NCI-H526 (cell line): ENCODE measurements at regions not wholly inside any gene's neighbourhood (a gene's known extent, or its start where the extent isn't known, plus 50 kb on each side); places are given as distances from the start of the nearest gene placed in this dataset.
A peak's percentile ranks its signal among the peaks of the same experiment; 100 is the strongest.
"Not testable (repeated sequence)": the region's sequence is repeated elsewhere in the genome, so short reads cannot be mapped to it uniquely, and the experiment has no call there.

Experiments used
- DNase-seq, 2 experiments: peaks; one replicate each; lab custom pipeline; 2025; lab: John Stamatoyannopoulos, UW

DNA sequence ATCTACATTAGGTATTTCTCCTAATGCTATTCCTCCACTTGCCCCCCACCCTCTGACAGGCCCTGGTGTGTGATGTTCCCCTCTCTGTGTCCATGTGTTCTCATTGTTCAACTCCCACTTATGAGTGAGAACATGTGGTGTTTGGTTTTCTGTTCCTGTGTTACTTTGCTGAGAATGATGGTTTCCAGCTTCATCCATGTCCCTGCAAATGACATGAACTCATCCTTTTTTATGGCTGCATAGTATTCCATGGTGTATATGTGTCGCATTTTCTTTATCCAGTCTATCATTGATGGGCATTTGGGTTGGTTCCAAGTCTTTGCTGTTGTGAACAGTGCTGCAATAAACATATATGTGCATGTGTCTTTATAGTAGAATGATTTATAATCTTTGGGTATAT is 50.6 kb upstream of the GRHL3 start:
- not testable (repeated sequence) for DNase-seq

DNA sequence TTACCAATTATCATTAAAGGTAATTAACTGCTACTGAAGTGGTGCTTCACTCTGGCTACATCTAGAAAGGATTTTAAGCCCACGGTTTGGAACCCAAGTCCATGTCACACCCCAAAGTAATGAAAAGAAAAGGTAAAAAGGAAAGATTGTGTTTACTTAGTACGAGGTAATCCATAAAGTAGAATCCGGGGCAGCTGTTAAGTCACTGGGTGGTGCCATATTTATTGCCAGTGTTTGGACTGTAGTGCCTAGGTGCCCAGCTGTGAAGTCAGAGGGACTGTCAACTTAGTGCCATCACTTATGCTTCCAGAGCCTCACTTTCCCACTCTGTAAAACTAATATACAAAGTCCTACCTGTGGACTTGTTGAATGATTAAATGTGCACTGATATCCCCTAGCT is 52.2 kb upstream of the GRHL3 start:
- DNase-seq, result no peak

DNA sequence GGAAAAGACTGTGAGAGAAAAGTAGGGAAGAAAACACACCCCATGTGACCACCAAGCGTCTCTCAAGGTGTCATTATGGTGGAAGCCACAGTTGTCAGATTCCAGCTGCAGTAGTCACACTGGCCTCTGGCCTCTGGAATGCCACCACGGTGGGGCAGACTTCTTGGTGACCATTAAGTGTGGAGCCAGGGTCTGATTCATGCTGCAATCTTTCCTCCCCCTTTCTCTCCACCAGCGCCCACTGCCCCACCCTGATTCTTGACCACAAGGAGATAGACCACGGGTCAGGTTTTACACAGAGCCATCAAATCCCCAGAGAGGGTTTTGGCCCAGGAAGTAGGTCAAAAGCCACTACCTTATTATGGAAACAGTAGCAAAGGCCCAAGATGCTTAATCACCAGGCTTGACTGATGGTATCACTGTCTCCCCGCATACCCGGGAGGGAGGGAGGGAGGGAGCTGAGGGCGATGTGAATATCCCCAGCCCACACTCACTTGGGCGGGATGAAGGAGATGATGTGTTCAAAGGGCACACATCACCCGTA is 52.7 kb upstream of the GRHL3 start:
- DNase-seq, result no peak

DNA sequence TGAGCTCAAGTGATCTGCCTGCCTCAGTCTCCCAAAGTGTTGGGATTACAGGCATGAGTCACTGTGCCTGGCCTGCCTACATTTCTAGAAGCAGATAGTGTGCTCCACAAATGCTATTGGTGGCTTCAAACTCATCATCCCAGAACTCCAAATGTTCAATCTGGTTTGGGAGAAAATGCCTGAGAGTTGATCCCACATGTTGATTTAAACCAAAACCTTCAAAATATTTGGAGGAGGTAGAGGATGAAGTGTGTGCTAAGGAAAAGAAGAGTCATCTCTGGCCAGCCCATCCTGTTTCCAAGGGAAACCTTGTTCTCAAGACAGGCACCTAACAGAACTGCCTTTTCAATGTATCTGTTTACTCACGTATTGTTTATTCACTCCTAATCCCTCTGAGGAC is 55.4 kb upstream of the GRHL3 start:
- DNase-seq, result no peak

DNA sequence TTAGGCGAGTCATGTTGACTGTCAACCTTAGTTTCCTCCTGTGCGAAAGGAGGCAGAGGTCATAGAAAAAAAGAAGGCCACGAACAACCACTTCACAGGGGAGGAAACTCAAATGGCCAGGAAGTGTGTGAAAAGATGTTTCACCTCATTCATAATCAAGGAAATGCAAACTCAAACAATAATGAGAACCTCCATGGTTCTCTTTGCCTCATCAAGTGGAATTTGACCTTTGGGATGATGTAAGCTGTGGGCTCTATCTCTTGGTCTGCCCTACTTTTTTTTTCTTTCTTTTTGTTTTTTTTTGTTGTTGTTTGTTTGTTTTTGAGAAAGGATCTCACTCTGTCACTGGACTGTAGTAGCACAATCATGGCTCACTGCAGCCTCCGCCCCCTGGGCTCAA is 55.9 kb upstream of the GRHL3 start:
- DNase-seq, result no peak

DNA sequence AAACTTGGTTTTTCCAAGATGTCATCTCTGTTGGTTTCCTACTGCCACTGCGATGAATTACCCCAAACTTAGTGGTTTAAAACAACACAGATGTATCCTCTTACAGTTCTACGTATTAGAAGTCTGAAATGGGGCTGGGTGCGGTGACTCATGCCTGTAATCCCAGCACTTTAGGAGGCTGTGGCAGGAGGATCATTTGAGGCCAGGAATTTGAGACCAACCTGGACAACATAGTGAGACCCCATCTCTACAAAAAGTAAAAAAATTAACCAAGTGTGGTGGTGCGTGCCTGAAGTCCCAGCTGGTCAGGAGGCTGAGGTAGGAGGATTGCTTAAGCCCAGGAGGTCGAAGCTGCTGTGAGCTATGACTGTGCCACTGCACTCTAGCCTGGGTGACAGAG is 57.2 kb upstream of the GRHL3 start:
- DNase-seq, result no peak

DNA sequence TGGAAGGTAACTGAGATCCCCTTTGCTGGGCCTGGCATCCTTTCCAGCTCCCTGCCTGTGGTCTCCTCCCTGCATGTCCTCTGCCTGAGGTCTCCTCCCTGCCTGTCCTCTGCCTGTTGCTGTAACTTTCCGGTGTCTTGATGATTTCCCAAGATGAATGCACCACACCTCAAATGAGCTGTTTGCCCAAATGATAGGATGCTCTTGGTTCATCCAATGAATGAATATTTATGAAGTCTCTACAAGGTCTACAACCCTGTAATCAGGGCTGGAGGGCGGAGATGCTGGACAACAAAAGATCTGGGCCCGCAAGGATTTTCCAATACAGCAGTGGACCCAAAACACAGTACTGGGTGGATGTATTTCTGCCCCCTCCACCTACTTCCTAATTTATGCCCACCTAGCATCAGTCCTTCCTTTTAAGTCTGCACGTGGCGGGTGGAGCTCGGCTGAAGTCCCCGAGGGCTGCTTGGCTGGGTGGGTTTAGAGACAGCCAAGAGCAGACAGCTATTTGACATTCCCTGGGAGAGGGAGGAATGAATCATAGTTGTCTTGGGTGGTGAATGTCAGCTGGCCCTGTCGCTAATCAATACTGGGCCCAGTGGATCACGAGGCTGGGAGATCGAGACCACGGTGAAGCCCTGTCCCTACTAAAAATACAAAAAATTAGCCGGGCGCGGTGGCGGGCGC is 60.3 kb upstream of the GRHL3 start:
- DNase-seq, result no peak

DNA sequence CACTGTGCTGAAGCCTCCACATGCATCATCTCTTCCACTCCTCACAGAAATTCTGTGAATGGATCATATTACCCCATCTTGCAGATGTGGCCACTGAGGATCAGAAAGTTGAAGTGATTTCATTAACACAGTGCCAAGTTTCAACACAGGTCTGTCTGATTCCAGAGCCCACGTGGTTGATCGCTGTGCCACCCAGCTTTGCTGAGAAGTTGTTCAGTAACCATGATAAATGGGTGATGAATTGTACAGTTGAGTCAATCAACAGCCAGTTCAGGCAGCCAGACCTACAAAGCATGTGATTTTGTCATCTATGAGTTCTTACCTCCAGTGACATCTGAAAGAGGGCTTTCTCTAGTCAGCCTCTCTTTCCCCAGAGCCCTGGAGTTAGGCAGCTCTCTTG is 61.8 kb upstream of the GRHL3 start:
- DNase-seq, result no peak

DNA sequence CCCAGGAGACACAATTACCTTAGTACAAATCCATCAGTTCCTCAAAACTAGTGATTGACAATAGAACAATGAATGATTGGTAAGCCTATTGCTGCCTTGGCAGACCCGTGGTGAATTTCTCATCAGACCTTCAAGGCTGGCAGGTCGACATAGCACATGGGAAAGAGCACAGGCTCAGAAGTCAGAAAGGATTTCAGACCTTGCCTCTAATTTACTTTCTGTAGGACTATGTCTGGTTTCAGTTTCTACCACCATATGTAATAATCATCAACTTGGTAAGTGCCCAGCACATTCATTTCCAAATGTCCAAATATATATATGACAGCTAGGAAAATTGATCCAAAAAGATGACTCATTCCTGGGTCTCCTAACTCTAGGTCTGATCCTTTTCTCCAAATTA is 62.5 kb upstream of the GRHL3 start:
- no peak for DNase-seq

DNA sequence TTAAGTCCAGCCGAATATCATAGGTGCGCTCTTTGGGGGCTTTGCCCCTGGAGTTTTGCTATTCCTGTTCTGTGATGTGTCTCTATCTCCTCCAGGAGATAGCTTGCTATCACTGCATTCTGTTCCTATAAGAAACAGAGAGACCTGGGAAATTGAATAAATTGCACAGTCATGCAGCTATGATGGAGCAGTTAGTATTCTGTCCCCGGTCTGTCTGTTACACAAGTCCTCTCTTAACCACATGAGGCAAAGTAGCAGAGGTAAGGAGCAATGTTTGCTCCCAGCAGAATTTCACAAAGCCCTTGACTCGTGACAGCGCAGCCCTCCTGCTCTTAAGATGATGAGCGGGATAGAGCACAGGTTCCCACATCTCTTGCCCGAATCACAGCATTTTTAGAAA is 63.9 kb upstream of the GRHL3 start:
- no peak for DNase-seq

DNA sequence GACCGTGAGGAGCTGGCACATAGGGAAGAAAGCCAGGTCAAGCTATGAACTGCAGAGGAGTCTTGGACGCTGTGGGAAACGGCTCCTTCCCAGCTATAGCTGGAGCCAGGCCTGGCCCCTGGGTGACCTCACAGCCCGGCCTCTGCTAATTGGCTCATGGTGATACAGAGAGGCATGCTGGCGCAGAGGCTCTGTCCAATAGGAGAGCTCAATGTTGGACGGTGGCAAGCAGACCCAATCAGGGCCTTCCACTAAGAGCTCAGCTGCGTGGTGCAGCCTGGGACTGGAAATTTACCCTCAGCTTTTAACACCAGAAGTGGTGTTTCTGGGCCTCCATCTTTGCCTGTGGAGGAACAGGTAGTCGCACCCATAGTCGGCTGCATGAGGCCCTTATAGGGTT is 64.4 kb upstream of the GRHL3 start:
- DNase-seq, result no peak

DNA sequence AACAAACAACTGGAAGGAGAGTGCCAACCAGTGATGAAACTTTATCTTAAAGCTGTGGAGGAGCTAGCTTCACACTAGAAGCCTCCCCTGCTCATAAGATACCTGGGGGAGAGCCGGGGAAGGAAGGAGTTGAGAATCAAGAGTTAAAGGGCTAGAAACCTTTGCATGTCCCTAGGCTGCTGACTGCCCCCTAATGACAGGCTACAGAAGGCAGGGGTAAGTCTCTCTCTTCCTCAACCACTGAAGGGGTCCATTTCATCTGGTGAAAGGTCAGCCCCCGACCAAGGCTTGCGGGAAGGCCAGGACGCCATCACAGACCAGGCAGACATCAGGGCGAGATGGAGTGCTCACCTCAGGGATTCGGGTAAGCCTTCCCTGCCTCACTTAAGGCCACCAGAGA is 65.6 kb upstream of the GRHL3 start:
- DNase-seq, result no peak

DNA sequence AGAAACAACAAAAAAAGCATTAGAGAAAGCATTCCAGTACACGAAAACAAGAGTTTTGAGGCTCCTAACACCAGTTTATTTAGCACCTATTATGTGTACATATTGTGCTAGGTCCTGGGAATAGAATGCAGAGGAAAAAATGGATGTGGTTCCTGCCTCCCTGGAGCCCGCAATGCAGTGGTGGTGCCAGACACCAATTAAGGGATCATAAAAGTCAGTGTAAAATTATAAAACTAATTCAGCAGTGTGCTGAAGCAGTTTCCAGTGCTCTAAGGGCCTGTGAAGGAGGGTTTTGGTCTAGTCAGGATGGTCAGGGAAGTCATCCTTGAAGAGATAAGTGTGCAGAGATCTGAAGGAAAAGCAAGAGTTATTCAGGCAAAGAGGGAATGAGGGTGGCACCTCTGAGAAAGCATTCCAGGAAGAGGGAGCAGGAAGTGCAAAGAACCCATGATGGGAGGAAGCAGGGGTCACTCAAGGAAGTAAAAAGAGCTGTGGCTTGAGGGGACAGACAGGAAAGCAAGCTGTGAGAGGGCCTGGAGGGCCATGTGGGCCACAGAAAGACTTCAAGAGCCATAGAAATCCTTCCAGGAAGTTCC is 65.2 kb upstream of the IFNLR1 start:
- DNase-seq, result no peak

DNA sequence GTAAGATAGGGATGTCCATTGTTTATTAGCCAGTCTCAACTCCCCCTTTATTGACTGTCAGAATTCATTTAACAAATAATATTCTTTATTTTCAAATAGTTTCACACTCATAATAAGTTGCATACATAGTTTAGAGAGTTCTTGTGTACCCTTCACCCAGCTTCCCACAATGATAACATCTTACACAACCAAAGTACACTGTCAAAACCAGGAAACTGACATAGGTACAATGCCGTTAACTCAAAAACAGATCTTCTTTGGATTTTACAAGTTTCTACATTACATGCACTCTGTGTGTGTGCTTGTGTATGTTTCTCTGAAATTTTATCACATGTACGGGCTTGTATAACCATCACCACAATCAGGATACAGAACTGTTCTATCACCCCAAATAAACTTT is 64.4 kb upstream of the IFNLR1 start:
- no peak for DNase-seq

DNA sequence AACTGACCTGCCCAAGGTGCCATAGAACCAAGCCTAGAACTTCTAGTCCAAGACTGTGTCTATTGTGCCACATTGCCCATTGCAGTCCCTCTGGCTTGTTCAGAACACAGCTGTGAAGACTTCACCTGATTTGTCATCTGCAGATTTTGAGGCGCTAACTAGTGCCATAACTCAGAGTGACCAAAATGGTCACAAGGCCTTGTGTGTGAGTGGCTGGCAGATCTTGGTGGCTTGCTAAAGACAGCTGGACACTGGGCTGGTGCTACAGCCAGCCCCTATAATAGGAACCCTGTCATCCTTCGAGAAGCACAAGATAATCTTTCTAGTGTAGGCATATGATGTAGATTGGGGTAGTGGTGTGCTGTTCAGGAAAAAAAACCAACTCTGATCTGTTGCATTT is 63.7 kb upstream of the IFNLR1 start:
- DNase-seq, result no peak

DNA sequence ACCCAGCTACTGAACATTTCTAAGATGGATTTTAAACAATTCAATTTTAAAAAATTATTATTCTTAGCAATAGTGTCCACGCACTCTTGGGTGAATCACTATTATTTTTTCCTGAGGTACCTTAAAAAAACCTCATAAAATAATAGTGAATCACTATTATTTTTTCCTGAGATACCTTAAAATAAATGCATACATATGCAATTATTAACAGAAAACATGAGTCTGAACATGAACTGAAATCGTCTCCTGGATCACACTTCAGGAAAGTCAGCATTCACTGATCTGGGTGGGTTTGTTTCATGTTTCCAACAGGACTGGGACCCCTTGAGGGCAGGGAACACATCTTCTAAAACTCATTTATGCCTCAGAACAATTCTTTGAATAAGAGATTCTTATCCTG is 63.1 kb upstream of the IFNLR1 start:
- no peak for DNase-seq

DNA sequence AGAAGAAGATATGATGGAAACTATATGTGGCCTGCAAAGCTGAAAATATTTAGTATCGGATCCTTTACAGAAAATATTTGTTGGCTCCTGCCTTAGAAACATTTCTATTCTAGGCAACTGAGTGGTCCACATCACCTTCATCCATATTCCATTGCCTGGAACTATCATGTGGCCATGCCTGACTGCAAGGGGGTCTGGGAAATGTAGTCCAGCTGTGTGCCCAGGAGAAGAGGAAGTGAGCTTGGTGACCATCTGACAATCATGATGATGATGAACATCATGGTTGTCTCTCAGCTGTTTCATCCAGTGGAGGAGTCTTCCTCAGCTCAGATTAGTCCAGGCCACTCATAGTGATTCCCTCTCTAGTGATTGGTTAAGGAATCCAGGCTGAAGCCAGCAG is 61.8 kb upstream of the IFNLR1 start:
- peak in 1 of 2 experiments; percentile 8 for DNase-seq

DNA sequence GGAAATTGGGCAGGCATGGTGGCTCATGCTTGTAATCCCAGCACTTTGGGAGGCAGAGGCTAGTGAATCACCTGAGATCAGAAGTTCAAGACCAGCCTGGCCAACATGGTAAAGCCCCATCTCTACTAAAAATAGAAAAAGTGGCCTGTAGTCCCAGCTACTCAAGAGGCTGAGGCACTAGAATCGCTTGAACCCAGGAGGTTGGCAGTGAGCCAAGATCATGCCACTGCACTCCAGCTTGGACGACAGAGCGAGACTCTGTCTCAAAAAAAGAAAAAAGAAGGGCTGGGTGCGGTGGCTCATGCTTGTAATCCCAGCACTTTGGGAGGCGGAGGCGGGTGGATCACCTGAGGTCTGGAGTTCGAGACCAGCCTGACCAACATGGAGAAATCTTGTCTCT is 60.2 kb upstream of the IFNLR1 start:
- DNase-seq, result not testable (repeated sequence)

DNA sequence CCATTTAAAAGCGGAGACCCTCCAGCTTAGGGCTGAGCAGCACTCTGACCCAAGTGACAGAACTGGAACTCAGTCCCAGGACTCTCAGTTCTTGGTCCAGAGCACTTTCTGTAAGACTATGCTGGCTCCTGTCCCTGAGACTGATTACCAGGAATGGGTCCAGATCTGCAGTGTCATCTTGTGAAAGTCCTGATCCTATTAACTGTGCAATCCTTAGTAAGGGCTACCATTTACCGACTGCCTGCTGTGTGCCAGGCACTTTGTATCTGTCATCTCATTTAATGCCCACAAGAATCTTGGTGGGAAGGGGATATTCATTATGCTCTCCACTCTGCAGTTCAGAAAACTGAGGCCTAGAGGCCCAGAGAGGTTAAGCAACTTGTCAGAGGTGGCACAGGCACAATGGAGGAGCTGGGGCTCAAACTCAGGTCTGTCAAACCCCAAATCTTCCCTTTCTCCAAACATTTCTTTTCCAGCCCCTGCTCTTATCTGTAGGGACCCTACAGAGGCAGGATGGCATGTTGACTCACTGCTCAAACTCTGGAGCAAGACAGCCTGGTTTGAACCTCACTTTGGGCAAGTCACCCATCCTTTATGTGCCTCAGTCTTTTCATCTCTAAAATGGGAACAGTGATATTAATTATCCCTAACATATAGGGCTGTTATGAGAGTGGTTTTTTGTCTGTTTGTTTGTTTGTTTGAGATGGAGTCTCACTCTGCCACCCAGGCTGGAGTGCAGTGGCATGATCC is 57.6 kb upstream of the IFNLR1 start:
- no peak for DNase-seq

DNA sequence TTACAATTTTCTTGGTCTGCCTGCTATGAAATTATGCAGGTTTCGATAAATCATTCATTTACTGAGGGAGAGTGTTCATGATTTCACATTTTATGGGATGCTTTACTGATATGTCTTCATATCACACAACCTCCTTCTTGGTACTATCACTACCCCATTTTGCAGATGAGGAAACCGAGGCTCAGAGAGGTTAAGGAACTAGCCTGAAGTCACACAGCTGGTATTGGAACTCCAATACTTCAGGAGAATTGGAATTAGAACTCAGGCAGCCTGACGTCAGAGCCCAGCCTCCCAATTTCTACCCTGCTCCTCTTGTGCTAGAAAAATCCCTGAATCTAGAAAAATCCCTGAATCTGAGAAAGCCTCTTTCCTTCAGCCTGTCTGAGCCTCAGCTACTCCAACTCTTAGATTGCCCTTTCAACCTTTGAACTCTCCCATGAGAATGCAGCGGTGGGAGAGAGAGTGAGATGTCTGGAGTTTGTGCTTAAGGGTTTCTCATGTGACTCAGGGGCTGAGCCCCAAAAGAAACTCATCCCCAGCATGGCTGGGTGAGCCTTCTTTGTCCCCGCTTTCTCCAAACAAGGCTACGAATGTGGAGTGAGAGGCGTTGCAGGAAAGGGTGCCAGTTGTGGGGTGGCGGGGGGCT is 50.8 kb upstream of the IFNLR1 start:
- DNase-seq, result no peak

DNA sequence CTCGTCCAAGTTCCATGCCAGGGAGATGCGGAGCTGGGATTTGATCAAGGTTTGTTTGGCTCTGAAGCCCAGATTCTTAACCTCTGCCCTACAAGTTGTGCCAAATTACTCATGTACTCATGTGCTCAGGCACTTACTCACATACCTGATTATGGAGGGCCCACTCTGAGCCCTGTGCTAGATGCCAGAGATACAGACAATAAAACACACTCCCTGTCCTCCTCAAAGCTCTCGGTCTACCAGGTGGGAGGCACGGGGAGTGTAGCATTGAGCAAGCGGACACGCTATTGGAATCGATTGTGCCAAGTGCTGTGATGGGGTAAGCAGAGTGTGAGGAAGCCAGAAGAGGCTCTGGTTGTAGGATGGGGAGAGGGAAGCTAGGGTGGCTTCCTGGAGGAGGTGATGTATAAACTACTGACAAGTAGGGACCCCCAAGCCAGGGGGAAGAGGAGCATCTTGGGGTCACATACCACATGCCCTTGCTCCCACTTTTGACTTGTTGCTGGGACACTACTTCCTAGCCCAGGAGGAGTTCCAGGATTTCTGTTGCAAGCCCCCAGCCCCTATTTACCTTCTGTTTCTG is 49.8 kb upstream of the IFNLR1 start:
- DNase-seq, result no peak
